NCI-H2227 (cell line): ENCODE measurements at regions not wholly inside any gene's neighbourhood (a gene's known extent, or its start where the extent isn't known, plus 50 kb on each side); places are given as distances from the start of the nearest gene placed in this dataset.
"Not testable (repeated sequence)": the region's sequence is repeated elsewhere in the genome, so short reads cannot be mapped to it uniquely, and the experiment has no call there.

Experiments used
- DNase-seq: peaks from one replicate; lab custom pipeline; 2025; ENCODE audit not compliant: unreplicated experiment; lab: John Stamatoyannopoulos, UW

- DNase-seq, result peak; percentile 50
Measured at GRCh38 chr1:185681034-185681633, 53.1 kb upstream of the HMCN1 start.

DNA sequence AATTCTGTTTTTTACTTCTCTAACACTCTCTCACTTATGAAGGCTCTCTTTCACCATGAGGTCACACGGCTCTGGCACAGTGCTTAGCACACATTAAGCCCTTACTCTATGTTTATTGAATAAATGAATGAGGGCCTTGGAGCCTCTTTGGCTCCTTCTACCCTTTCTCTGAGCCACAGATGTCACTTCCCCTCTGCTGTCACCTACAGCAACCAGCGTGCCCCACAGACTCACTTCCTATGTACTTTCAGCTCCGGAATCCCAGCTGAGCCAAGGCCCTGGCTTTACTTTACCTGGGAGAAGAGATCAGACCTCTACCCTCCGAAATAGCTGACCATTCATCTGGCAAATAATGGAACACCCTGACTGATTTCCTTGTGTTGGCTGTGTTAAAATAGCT, 53.7 kb upstream of the HMCN1 start:
- no peak for DNase-seq

- DNase-seq, result no peak
Measured at GRCh38 chr1:185679220-185679619, 55.0 kb upstream of the HMCN1 start.

DNA sequence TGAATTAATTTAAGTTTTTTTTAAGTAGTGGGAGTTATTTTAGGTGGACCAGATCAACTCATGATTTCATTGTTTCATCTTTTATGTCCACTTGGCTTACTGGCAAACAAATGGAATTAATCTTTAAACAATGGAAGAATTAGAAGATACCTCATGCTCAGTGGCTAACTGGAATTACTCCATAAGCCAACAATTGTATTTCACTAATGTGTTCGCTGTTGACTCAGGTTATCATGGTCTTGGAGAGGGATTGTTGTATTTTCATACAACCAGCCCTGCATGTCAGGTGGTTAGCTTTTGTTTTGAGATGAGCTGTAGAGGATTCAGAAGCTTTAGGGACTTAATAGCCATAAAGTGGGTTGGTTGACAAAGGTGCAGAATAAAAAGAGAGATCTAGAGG, 57.2 kb upstream of the HMCN1 start:
- DNase-seq, result no peak

- no peak for DNase-seq
Measured at GRCh38 chr1:185674201-185674600, 60.0 kb upstream of the HMCN1 start.

DNA sequence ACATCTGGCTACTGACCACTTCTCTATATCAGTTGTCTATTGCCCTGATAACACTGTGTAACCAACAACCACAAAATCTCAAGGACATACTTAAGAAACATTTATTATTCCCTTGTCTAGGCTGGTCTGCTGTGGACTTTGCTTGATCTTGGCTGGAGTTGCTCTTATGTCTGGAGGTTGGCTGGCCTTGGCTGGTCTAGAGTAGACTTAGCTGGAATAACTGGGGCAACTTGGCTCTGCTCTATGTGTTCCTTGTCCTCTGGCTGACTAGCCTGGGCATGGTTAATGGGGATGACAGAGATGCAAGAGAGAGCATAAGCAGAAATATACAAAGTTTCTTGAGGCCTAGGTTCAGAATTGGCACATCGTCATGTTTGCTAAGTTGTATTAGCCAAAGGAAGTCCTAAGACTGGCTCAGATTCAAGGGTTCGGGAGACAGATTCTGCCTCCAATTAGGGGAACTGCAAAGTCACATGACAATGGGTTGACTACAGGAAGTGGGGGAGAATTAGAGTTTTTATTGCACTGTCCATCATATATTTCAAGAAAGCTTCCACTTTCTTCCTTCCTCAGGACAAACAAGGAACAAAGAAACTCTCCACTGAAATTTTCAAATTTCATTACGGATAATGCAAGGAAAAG, 61.4 kb upstream of the HMCN1 start:
- DNase-seq, result no peak

GRCh38 chr1:185670187-185670627, 64.0 kb upstream of the HMCN1 start:
- no peak for DNase-seq

- no peak for DNase-seq
Measured at GRCh38 chr1:185668013-185668412, 66.2 kb upstream of the HMCN1 start.

DNA sequence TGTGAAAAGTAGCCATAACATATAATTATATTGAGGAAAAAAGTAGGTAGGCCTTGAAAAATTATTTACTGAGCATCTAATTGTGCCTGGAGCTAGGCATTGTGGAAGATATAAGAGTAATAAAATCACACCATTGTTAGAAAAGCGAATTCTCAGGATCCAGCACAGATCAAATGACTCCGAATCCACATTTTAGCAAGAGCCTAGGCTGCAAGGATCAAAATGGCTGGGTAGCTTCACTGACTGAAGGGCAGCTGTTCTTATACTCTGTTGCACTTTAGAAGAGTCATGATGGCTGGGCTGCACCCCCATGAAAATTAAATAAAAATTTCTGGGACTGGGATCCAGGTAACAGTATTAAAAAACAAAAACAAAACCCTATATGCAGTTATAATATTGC, 67.6 kb upstream of the HMCN1 start:
- DNase-seq, result no peak

DNA sequence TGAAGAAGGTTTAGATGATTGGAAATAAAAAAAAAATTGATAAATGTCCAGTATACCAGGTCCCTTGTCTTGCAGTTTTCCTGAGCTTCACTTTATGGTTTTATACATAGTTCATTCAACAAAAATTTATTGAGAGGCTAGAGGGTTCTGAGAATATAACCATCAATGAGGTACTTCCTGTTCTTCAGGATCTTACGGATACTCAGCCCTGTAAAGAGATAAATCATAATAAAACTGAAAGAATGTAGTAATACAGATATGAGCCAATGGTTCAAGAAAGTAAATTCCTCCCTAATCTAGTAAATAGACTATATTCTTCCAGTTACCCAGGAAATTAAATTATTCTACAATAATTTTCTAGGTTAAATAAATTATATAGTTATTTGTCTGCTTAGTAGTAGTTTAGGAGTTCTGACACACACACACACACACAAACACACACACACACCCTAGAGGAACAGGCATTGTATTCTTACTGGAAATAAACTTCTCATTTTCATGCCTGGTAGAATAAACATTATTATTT, 70.4 kb upstream of the HMCN1 start:
- DNase-seq, result no peak

DNA sequence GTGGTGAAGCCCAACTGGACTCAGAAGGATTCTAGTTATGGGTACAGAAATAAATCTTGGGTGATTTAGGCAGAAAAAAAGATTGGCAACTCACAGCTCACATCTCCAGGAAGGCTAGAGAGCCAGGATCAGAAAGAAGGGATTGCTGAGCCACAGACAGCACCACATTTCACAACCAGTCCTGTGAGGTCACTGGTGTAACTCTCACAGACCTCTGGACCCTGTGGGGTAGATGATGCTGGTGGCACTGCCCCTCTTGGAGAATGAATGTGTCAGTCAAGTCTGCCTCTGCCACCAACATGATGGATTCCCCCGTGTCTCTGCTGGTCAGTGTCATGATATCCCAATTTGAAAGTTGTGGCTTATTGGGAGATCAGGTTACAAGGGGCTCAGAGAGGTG, 70.9 kb upstream of the HMCN1 start:
- DNase-seq, result no peak

DNA sequence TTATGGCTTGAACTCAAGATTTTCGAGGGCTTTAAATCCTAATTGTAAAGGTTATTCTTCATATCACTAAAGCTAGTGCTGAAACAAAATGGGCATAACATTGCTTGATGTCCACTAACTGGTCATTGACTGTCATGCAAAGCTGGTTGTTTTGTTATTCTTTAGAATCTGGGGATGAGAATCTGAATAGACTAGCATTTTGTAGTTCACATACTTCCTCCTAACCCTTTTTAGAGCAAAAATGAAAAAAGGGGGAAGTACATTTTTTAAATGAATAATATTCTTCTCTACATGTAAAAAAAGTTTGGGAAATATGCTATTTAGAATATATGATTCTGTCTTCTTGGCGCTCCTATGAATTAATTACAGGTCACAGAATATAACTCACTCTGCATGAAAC, 72.2 kb upstream of the HMCN1 start:
- no peak for DNase-seq

DNA sequence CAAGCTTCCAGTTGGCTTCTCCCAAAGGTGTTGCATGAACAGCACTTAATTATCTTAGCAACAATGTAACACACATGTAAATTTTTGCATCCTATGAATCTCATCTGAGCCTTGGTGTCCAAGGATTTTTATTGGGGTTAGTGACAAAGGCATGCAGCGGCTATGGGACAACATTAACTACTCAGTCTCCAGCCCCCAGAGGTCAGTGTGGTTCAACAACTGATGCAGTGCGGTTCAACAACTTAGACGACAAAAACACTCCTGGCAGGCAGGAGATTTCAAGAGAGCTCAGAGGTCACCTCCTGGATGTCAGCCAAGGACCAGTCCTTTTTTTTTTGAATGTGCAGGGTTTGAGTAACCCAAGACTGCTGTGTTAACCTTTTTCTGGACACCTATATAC, 77.5 kb upstream of the HMCN1 start:
- no peak for DNase-seq

DNA sequence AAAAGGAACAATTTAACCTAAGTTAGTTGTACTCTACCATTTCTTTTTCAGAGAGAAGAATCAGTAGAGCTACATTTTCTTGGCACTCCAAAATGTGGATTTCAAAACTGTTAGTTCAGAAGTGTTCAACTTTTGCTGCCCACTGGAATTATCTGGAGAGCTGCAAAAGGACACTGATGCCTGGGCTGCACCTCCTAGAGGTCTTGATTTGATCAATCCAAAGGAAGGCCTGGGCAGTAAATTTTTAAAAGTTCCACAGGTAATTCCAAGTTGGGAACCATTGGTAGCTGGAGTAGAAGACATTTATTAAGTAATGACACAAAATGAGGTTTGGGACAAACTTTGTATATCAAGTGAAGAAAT, 79.3 kb upstream of the HMCN1 start:
- DNase-seq, result no peak

DNA sequence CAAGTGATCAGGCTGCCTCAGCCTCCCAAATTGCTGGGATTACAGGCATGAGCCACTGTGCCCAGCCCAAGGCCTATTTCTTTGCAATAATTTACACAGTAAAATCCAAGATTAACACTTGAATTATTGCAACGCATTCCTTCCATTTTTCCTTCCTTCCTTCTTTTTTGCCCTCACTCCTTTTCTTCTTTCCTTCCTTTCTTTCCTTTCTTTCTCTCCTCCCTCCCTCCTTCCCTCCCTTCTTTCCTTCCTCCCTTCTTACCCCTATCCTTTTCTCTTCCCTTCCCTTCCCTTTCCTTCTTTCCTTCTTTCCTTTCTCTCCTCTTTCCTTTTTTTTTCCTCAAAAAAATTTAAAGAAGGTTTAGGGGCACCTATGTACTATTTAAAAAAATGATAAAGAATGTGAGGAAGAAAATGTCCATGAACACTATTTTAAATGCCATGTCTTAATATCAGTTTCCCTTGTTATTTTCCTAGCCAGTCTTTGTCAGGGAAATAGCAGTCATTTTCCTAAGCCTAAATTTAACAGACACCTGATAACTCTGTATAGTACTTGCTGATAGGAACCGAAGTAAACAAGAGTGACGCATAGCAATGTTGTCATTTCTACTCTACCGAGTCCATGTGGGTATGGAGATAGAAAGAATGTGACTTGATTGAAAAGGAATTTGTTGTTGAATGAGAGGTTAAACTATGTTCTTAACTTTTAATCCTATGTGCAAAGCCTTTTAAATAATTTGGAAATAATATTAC, 79.8 kb upstream of the HMCN1 start:
- no peak for DNase-seq

- DNase-seq, result no peak
Measured at GRCh38 chr1:185653615-185654014, 80.6 kb upstream of the HMCN1 start.

DNA sequence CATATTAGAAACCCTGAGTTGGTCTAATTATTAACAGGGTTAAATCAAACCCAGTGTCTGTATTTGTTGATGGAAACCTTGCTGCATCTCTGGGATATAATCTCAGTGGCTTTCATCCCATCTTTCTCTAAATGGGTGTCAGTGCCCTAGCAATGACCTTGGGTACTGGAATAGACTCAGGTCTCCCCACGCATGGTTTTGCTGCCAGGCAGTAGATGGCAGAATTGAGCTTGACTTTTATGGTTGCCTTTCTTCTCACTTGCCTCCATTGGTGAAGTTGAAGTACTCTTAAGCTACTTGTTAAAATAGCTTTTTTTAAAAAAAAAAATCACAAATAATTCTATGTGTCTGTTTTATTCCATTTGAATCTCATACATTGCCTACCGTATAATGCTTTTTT, 81.8 kb upstream of the HMCN1 start:
- DNase-seq, result no peak

GRCh38 chr1:185650602-185651230, 83.5 kb upstream of the HMCN1 start:
- no peak for DNase-seq

- DNase-seq, result no peak
Measured at GRCh38 chr1:185648858-185649589, 85.2 kb upstream of the HMCN1 start.

- DNase-seq, result not testable (repeated sequence)
Measured at GRCh38 chr1:185647597-185648267, 86.5 kb upstream of the HMCN1 start.
